HG03039 (cell line): ENCODE measurements at regions not wholly inside any gene's neighbourhood (a gene's known extent, or its start where the extent isn't known, plus 50 kb on each side); places are given as distances from the start of the nearest gene placed in this dataset.

Source experiments
- ATAC-seq: cut with Tn5 transposase; IDR thresholded peaks from one replicate; pipeline ENCODE4 v1.9.1; 2021; ENCODE audit warnings: mild to moderate bottlenecking, moderate library complexity; ENCODE audit not compliant: unreplicated experiment

- ATAC-seq: no peak
These were observed 342.2 kb upstream of the DYNLRB2 start for GRCh38 chr16:80198311-80199299.

- no peak for ATAC-seq
These were observed 343.0 kb upstream of the DYNLRB2 start for GRCh38 chr16:80197741-80198201.

GRCh38 chr16:80191928-80192327, 348.9 kb upstream of the DYNLRB2 start:
- no peak for ATAC-seq

- no peak for ATAC-seq
These were observed 351.2 kb upstream of the DYNLRB2 start for GRCh38 chr16:80189476-80190175.

- ATAC-seq: no peak
These were observed 364.7 kb upstream of the DYNLRB2 start for GRCh38 chr16:80176114-80176513.

- no peak for ATAC-seq
These were observed 365.8 kb upstream of the DYNLRB2 start for GRCh38 chr16:80175011-80175410.

GRCh38 chr16:80174416-80174815, 366.4 kb upstream of the DYNLRB2 start:
- no peak for ATAC-seq

GRCh38 chr16:80171746-80172145, 369.0 kb upstream of the DYNLRB2 start:
- ATAC-seq: no peak

GRCh38 chr16:80171199-80171598, 369.6 kb upstream of the DYNLRB2 start:
- no peak for ATAC-seq

GRCh38 chr16:80167657-80168390, 373.0 kb upstream of the DYNLRB2 start:
- ATAC-seq: no peak

GRCh38 chr16:80166082-80166481, 374.7 kb upstream of the DYNLRB2 start:
- ATAC-seq: no peak

GRCh38 chr16:80164966-80165550, 375.7 kb upstream of the DYNLRB2 start:
- ATAC-seq: no peak

- ATAC-seq: no peak
These were observed 377.5 kb upstream of the DYNLRB2 start for GRCh38 chr16:80163339-80163738.

- ATAC-seq: no peak
These were observed 378.7 kb upstream of the DYNLRB2 start for GRCh38 chr16:80161799-80162739.

- no peak for ATAC-seq
These were observed 382.0 kb upstream of the DYNLRB2 start for GRCh38 chr16:80158766-80159165.

GRCh38 chr16:80151722-80152111, 389.1 kb upstream of the DYNLRB2 start:
- no peak for ATAC-seq

- no peak for ATAC-seq
These were observed 389.6 kb upstream of the DYNLRB2 start for GRCh38 chr16:80150978-80151721.

- ATAC-seq: no peak
These were observed 392.0 kb upstream of the DYNLRB2 start for GRCh38 chr16:80148826-80149225.

- ATAC-seq: no peak
These were observed 393.7 kb upstream of the DYNLRB2 start for GRCh38 chr16:80147026-80147655.
